GM23248 (cell line): ENCODE measurements at regions not wholly inside any gene's neighbourhood (a gene's known extent, or its start where the extent isn't known, plus 50 kb on each side); places are given as distances from the start of the nearest gene placed in this dataset.

Experiments
- DNase-seq: peaks from one replicate; pipeline ENCODE4 v3.0.0-alpha.2; 2015
- H2AFZ ChIP-seq: fragments of 200-600 bp; sonication (generic); 2 replicates; pipeline ENCODE4 v1.6.1; 2016; ENCODE audit warnings: antibody characterized with exemption
- H3F3A ChIP-seq: fragments of 200-600 bp; sonication (generic); 2 replicates; pipeline ENCODE4 v1.6.1; 2016; ENCODE audit warnings: mild to moderate bottlenecking, antibody characterized with exemption, mixed run types; ENCODE audit not compliant: insufficient read depth
- H3K27ac ChIP-seq: fragments of 200-600 bp; sonication (generic); 2 replicates; pipeline ENCODE4 v1.5.1; 2016; ENCODE audit warnings: mild to moderate bottlenecking
- H3K27me3 ChIP-seq: fragments of 200-600 bp; sonication (generic); replicated peaks from 2 replicates; pipeline ENCODE4 v1.6.1; 2016; ENCODE audit warnings: mild to moderate bottlenecking; ENCODE audit not compliant: insufficient read depth
- H3K36me3 ChIP-seq: fragments of 200-600 bp; sonication (generic); 2 replicates; pipeline ENCODE4 v1.6.1; 2016; ENCODE audit warnings: low read depth, mild to moderate bottlenecking
- H3K4me1 ChIP-seq: fragments of 200-600 bp; sonication (generic); 2 replicates; pipeline ENCODE4 v1.6.1; 2016; ENCODE audit warnings: mild to moderate bottlenecking; ENCODE audit not compliant: insufficient read depth
- H3K4me2 ChIP-seq: fragments of 200-600 bp; sonication (generic); one replicate; pipeline ENCODE4 v1.6.1; 2016; ENCODE audit warnings: mild to moderate bottlenecking; ENCODE audit not compliant: unreplicated experiment
- H3K4me3 ChIP-seq: fragments of 200-600 bp; sonication (generic); 2 replicates; pipeline ENCODE4 v1.5.1; 2016; ENCODE audit warnings: mild to moderate bottlenecking
- H3K79me2 ChIP-seq: fragments of 200-600 bp; sonication (generic); 2 replicates; pipeline ENCODE4 v1.6.1; 2016; ENCODE audit warnings: mild to moderate bottlenecking; ENCODE audit not compliant: insufficient read depth
- H3K9ac ChIP-seq: fragments of 200-600 bp; sonication (generic); 2 replicates; pipeline ENCODE4 v1.6.1; 2016; ENCODE audit warnings: mild to moderate bottlenecking
- H3K9me2 ChIP-seq: fragments of 200-600 bp; sonication (generic); 2 replicates; pipeline ENCODE4 v1.6.1; 2016; ENCODE audit warnings: mixed run types, mild to moderate bottlenecking, moderate library complexity; ENCODE audit not compliant: insufficient read depth
- H3K9me3 ChIP-seq: fragments of 200-600 bp; sonication (generic); one replicate; pipeline ENCODE4 v1.6.1; 2017; ENCODE audit warnings: low read depth
- H4K20me1 ChIP-seq: fragments of 200-600 bp; sonication (generic); 2 replicates; pipeline ENCODE4 v1.6.0; 2016; ENCODE audit not compliant: insufficient read depth
- EZH2 ChIP-seq: fragments of 200-600 bp; sonication (generic); IDR thresholded peaks from 2 replicates; pipeline ENCODE4 v1.6.1; 2018; ENCODE audit warnings: antibody characterized with exemption, mild to moderate bottlenecking; ENCODE audit not compliant: insufficient read depth, poor library complexity, severe bottlenecking
- EZH2phosphoT487 ChIP-seq: fragments of 200-600 bp; sonication (generic); IDR thresholded peaks from 2 replicates; pipeline ENCODE4 v1.6.1; 2018; ENCODE audit warnings: antibody characterized with exemption, moderate library complexity, mild to moderate bottlenecking, low read depth; ENCODE audit not compliant: insufficient read depth
- WGBS, 2 experiments: methylation state at CpG; one replicate each; pipeline ENCODE4 v1.1.6; 2015 to 2017; ENCODE audit warnings: low lambda C conversion rate in 2 of 2, low coverage in 1 of 2; ENCODE audit errors: missing lambda C conversion rate in 2 of 2; 5-methylcytosine and 5-hydroxymethylcytosine counted together
- in situ Hi-C: fragments of 300-500 bp; cut with MboI; formaldehyde crosslinking; loops from 2 replicates; pipeline ENCODE4 v1.15.0; 2020

- no peak for DNase-seq
- H3K79me2 ChIP-seq = no peaks in the 10 kb centered on the region
- no peaks in the 10 kb centered on the region for H3K9me3 ChIP-seq
- H3K36me3 ChIP-seq = no peaks in the 10 kb centered on the region
- no peak overlapping the region for H3K27ac ChIP-seq
- no peak overlapping the region for H3K4me3 ChIP-seq
- H3K4me2 ChIP-seq = no peak overlapping the region
- no peaks in the 10 kb centered on the region for H3K9me2 ChIP-seq
- no peaks in the 10 kb centered on the region for H3F3A ChIP-seq
- no peaks in the 10 kb centered on the region for H4K20me1 ChIP-seq
- H3K9ac ChIP-seq = no peak overlapping the region
- H3K4me1 ChIP-seq = no peaks in the 10 kb centered on the region
- H2AFZ ChIP-seq = no peak overlapping the region
- 68 to 69% methylated on average over 5 of the region's 5 CpGs for whole genome bisulfite sequencing, 2 experiments
- in situ Hi-C loops = no loop called here
- no peaks in the 10 kb centered on the region for H3K27me3 ChIP-seq
- no peak for TF ChIP-seq EZH2
- TF ChIP-seq EZH2phosphoT487 = no peak
These were observed 202.2 kb downstream of the RNF152 start for GRCh38 chr18:61690418-61691138.

DNA sequence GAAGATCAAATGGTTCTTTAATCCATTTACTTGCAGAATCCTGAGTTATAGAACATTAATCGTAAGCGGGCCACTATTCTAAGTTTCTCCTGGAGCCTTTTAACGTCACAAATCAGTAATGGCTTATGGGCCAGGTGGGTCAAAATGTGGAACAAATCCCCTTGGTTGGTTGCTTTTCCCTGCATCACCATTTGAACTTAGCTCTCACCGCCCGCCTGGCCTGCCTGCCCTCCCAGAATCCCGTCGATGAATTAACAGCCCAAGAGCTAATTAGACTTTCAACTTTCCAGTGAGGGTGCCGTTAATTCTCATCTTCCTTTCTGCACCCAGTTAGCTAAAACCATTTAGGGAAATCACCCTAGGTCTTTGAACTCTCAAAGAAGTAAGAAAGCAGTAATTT is 205.5 kb downstream of the RNF152 start:
- Histone ChIP-seq H3K27me3 (no peaks in the 10 kb centered on the region), H3K36me3 (no peaks in the 10 kb centered on the region), H3K4me1 (no peaks in the 10 kb centered on the region), H3K27ac (no peak overlapping the region), H3K9me3 (no peaks in the 10 kb centered on the region), H2AFZ (no peak overlapping the region), H3F3A (no peaks in the 10 kb centered on the region), H4K20me1 (no peaks in the 10 kb centered on the region), H3K9ac (no peak overlapping the region), H3K4me3 (no peak overlapping the region), H3K9me2 (no peaks in the 10 kb centered on the region), H3K4me2 (no peak overlapping the region), H3K79me2 (no peaks in the 10 kb centered on the region)
- DNase-seq = no peak
- in situ Hi-C loops = no loop called here
- 84 to 85% methylated on average over 8 of the region's 8 CpGs for WGBS, 2 experiments
- TF ChIP-seq EZH2 (no peak), EZH2phosphoT487 (no peak)

DNA sequence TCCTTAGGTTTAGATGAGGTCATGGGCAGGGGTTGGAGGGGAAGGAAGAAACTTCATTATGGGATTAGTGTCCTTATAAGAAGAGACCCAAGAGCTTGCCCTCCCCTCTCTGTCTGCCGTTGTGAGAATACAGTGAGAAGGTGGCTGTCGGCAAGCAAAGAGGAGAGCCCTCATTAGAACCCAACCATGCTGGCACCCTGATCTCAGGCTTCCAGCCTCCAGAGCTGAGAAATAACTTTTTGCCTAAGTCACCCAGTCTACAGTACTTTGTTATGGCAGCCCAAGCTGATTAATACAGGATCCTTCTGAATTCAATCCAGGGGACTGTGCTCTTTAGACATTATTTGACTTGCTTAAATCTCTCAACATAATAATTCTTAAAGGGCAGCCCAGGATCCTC is 209.0 kb downstream of the RNF152 start:
- no peaks in the 10 kb centered on the region for H3K27me3 ChIP-seq
- no peaks in the 10 kb centered on the region for H4K20me1 ChIP-seq
- in situ Hi-C loops = no loop called here
- no peak for TF ChIP-seq EZH2
- TF ChIP-seq EZH2phosphoT487 = no peak
- H3K9me3 ChIP-seq = no peaks in the 10 kb centered on the region
- no peak overlapping the region for H3K4me3 ChIP-seq
- H3K9ac ChIP-seq = no peak overlapping the region
- no peak overlapping the region for H3K27ac ChIP-seq
- H3K9me2 ChIP-seq = no peaks in the 10 kb centered on the region
- H2AFZ ChIP-seq = no peak overlapping the region
- H3K4me2 ChIP-seq = no peak overlapping the region
- no peaks in the 10 kb centered on the region for H3K79me2 ChIP-seq
- DNase-seq = no peak
- H3K4me1 ChIP-seq = no peaks in the 10 kb centered on the region
- H3K36me3 ChIP-seq = no peaks in the 10 kb centered on the region
- WGBS, 2 experiments = 88 to 93% methylated on average over 2 of the region's 2 CpGs
- H3F3A ChIP-seq = no peaks in the 10 kb centered on the region

DNA sequence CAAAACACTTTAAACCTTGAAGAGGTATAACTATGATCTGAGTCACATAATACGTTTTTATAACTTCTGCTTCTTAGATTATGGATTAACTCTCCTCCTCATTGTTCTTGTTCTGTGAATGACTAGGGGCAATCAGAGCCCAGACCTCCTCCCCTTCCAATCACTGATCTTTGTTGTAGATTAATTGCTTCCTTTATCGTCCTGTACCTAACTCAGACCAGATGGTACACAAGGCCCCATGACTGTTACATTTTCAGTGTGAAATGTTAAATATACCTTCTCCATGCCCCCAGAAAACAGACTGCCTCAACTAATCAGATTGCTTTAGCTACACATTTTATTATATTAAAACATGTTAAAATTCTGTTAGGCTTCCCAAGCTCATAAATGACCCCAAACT is 211.7 kb downstream of the RNF152 start:
- Histone ChIP-seq H2AFZ (no peak overlapping the region), H3F3A (0 out of 2 replicates have a peak, but pooled peaks cover 4% of the 10 kb centered on the region), H3K27me3 (no peaks in the 10 kb centered on the region), H3K4me2 (no peak overlapping the region), H3K9ac (no peak overlapping the region), H3K79me2 (no peaks in the 10 kb centered on the region), H3K9me3 (no peaks in the 10 kb centered on the region), H3K9me2 (no peaks in the 10 kb centered on the region), H4K20me1 (no peaks in the 10 kb centered on the region), H3K4me1 (peaks cover 11% of the 10 kb centered on the region; the same call in 1 of the 2 replicates), H3K4me3 (no peak overlapping the region), H3K27ac (no peak overlapping the region), H3K36me3 (no peaks in the 10 kb centered on the region)
- no peak for TF ChIP-seq EZH2phosphoT487
- TF ChIP-seq EZH2 = no peak
- 34 to 36% methylated on average over 2 of the region's 2 CpGs for WGBS, 2 experiments
- DNase-seq = no peak
- in situ Hi-C loops = no loop called here
